Coronary artery (tissue), 2 donors: ENCODE measurements at regions not wholly inside any gene's neighbourhood (a gene's known extent, or its start where the extent isn't known, plus 50 kb on each side); places are given as distances from the start of the nearest gene placed in this dataset.

Experiments used
- DNase-seq: peaks from one replicate; pipeline ENCODE4 v3.0.0-alpha.2; 2017; ENCODE audit warnings: low spot score
- H3K27ac ChIP-seq, 2 donors: fragments of 200-600 bp; sonication (generic); one replicate each; pipeline ENCODE4 v1.5.1; 2016 to 2019
- H3K4me3 ChIP-seq: fragments of 200-600 bp; sonication (generic); 2 replicates; pipeline ENCODE4 v1.5.1; 2016; ENCODE audit warnings: mild to moderate bottlenecking, moderate library complexity
- CTCF ChIP-seq: fragments of 200-600 bp; sonication (generic); IDR thresholded peaks from one replicate; pipeline ENCODE4 v1.5.1; 2019; ENCODE audit warnings: antibody characterized with exemption

GRCh38 chr14:41073544-41073943, 533.1 kb upstream of the LRFN5 start:
- H3K27ac ChIP-seq, result no peak overlapping the region
- no peak overlapping the region for H3K4me3 ChIP-seq
- no peak for DNase-seq
- no peak for TF ChIP-seq CTCF

GRCh38 chr14:41072776-41073175, 533.9 kb upstream of the LRFN5 start:
- no peak overlapping the region for H3K4me3 ChIP-seq
- DNase-seq, result no peak
- H3K27ac ChIP-seq, result no peak overlapping the region
- no peak for TF ChIP-seq CTCF

- Histone ChIP-seq H3K4me3 (no peak overlapping the region), H3K27ac (no peak overlapping the region)
- TF ChIP-seq CTCF, result no peak
- DNase-seq, result no peak
These were observed 535.3 kb upstream of the LRFN5 start for GRCh38 chr14:41071351-41071750.

- no peak overlapping the region for H3K4me3 ChIP-seq
- DNase-seq, result no peak
- no peak for TF ChIP-seq CTCF
- H3K27ac ChIP-seq, result no peak overlapping the region
These were observed 543.9 kb upstream of the LRFN5 start for GRCh38 chr14:41062826-41063225.

GRCh38 chr14:41055589-41055988, 551.1 kb upstream of the LRFN5 start:
- no peak for DNase-seq
- no peak overlapping the region for H3K4me3 ChIP-seq
- H3K27ac ChIP-seq, result no peak overlapping the region
- TF ChIP-seq CTCF, result no peak

- no peak overlapping the region for H3K4me3 ChIP-seq
- DNase-seq, result no peak
- no peak for TF ChIP-seq CTCF
- no peak overlapping the region for H3K27ac ChIP-seq
These were observed 554.9 kb upstream of the LRFN5 start for GRCh38 chr14:41051801-41052200.

GRCh38 chr14:41047763-41048162, 558.9 kb upstream of the LRFN5 start:
- Histone ChIP-seq H3K27ac (no peak overlapping the region), H3K4me3 (no peak overlapping the region)
- no peak for DNase-seq
- no peak for TF ChIP-seq CTCF
